ENCODE measurements at regions not wholly inside any gene's neighbourhood (a gene's known extent, or its start where the extent isn't known, plus 50 kb on each side); places are given as distances from the start of the nearest gene placed in this dataset.
"Not testable (repeated sequence)": the region's sequence is repeated elsewhere in the genome, so short reads cannot be mapped to it uniquely, and the experiment has no call there.

DNA sequence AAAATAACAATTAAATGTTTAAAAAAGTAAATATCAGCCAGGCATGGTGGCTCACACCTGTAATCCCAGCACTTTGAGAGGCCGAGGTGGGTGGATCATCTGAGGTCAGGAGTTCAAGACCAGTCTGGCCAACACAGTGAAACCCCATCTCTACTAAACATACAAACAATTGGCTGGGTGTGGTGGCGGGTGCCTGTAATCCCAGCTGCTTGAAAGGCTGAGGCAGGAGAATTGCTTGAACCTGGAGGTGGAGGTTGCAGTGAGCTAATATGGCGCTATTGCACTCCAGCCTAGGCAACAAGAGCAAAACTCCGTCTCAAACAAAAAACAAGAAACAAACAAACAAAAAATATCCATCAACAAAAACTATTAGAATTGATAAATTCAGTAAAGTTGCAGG, 77.5 kb downstream of the SNX5 start:
- intact Hi-C loops (cut with DNase I, micrococcal nuclease) = loop anchor here in 1 of 2 experiments (10.0 kb wide), 1 partner anchor 104 kb away; no protein-coding TSS in a partner anchor
- CTCF ChIA-PET = interaction anchor here (0.6 to 0.7 kb wide), 2 partner anchors 41 to 148 kb away, joined by 3 read pairs; no protein-coding TSS in a partner anchor

DNA sequence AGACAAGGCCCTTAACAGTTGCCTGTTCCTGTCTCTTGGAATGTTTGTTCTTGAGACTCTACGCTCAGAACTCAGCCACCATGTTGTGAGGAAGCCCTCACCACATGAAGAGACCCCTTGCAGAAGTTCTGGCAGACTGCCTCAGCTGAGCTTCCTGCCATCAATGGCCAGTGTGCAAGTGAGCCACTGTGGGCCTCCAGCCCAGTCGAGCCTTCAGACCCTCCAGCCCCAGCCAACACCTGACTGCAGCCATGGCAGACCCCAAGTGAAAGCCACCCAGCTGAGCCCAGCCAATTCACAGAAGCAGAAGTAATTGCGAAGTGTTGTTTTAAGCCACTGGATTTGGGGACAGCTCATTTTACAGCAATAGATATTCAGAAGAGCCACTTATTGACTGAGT, 78.3 kb downstream of the SNX5 start:
- CTCF ChIA-PET = interaction anchor here (0.7 kb wide), 1 partner anchor 149 kb away, joined by 3 read pairs; no protein-coding TSS in a partner anchor

More for the DNA sequence above, 77.5 kb downstream of the SNX5 start:
- H3K27ac Mint-ChIP-seq; H3K4me1 Mint-ChIP-seq; H3K4me3 Mint-ChIP-seq; ATAC-seq; DNase-seq; H3K36me3 Mint-ChIP-seq (ENCODE audit: low read depth); H3K27me3 Mint-ChIP-seq; POLR2A ChIA-PET; H3K9me3 Mint-ChIP-seq (ENCODE audit: low read depth): not testable (repeated sequence)

DNA sequence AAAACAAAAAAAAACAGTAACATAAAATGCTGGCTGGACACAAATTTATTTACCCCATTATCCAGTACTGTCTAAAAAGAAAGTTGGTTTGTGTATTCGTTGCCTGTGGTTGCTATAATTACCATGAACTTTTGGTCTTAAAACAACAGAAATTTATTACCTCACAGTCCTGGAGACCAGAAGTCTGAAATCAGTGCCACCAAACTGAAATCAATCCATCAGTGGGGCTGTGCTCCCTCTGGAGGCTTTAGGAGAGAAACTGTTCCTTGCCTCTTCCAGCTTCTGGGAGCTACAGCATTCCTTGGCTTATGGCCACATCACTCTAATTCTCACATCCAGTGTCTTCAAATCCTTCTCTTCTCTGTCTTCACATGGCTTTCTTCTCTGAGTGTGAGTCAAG, 79.4 kb downstream of the SNX5 start:
- intact Hi-C loops (cut with DNase I, micrococcal nuclease) = loop anchor here in 1 of 2 experiments (5.0 kb wide), 1 partner anchor 1703 kb away; no protein-coding TSS in a partner anchor
- no peak for DNase-seq
- CTCF ChIA-PET = no interaction called here
- POLR2A ChIA-PET = no interaction called here
- ATAC-seq = no peak
- H3K27ac Mint-ChIP-seq = no peak overlapping the region
- H3K9me3 Mint-ChIP-seq (ENCODE audit: low read depth) = peaks cover 7% of the 10 kb centered on the region
- no peaks in the 10 kb centered on the region for H3K4me1 Mint-ChIP-seq
- H3K36me3 Mint-ChIP-seq (ENCODE audit: low read depth) = peaks cover 2% of the 10 kb centered on the region
- H3K4me3 Mint-ChIP-seq = no peak overlapping the region
- peaks cover 2% of the 10 kb centered on the region for H3K27me3 Mint-ChIP-seq

More for the DNA sequence above, 78.3 kb downstream of the SNX5 start:
- Mint-ChIP-seq H3K9me3 (ENCODE audit: low read depth) (peaks cover 7% of the 10 kb centered on the region), H3K27me3 (peaks cover 3% of the 10 kb centered on the region), H3K27ac (no peak overlapping the region), H3K4me1 (peaks cover 2% of the 10 kb centered on the region), H3K4me3 (no peak overlapping the region), H3K36me3 (ENCODE audit: low read depth) (peaks cover 2% of the 10 kb centered on the region)
- DNase-seq (no peak), ATAC-seq (no peak)
- intact Hi-C loops (cut with DNase I, micrococcal nuclease) = loop anchor here in 1 of 2 experiments (10.0 kb wide), 1 partner anchor 104 kb away; no protein-coding TSS in a partner anchor
- POLR2A ChIA-PET = no interaction called here

DNA sequence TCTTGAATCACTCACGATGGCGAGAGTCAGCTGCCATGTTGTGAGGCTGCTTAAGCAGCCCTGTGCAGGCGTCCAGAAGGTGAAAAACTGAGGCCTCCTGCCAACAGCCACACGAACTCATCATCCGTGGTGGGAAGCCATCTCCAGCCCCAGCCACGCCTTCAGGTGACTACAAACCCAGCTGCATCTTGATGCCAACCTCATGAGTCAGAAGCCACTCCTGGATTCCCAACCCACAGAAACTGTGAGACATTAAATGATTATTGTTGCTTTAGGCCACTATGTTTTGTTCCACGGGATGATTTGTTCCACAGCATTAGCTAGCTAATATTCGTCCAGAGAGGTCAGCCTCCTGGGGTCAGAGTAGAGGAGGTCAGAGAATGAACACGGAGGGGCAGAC, 80.5 kb downstream of the SNX5 start:
- CTCF ChIA-PET = no interaction called here
- intact Hi-C loops (cut with DNase I, micrococcal nuclease) = loop anchor here in 1 of 2 experiments (5.0 kb wide), 1 partner anchor 1704 kb away; no protein-coding TSS in a partner anchor
- Mint-ChIP-seq H3K36me3 (ENCODE audit: low read depth) (peaks cover 2% of the 10 kb centered on the region), H3K4me3 (no peak overlapping the region), H3K27me3 (peaks cover 2% of the 10 kb centered on the region), H3K27ac (no peak overlapping the region), H3K9me3 (ENCODE audit: low read depth) (peaks cover 7% of the 10 kb centered on the region), H3K4me1 (no peaks in the 10 kb centered on the region)
- DNase-seq (no peak), ATAC-seq (no peak)
- POLR2A ChIA-PET = no interaction called here

DNA sequence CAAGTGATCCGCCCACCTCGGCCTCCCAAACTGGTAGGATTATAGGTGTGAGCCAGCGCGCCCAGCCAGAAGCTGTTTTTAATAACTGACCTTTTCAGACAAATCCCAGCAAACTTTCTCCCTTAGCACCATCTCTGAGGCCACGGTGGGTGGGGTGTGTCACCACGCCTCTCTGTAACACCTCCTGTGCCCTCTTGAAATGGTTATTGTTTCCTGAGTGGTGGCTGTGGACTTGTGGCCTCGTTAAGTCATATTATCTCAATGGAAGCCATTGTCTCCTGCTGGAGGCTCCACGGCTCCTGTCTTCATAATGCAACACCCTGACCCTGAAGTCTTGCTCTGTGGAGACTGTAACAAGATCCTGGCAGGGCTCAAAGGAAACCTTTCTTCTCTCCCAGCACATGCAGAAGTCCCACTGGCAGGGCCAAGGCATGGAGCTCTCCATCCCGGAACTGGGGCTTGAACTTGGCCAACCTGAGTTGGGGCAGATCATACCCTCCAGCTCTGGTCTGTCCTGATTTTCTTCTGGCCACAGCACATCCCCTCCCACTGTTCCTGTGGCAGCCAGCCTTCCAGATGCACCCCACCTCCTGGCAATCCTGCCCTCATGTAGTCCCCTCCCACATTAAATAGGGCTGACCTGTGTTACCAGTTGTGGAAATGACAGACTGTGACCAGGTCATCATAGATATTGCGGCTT, 81.1 kb downstream of the SNX5 start:
- ATAC-seq (no peak), DNase-seq (no peak)
- Mint-ChIP-seq H3K27ac (no peak overlapping the region), H3K36me3 (ENCODE audit: low read depth) (peaks cover 2% of the 10 kb centered on the region), H3K4me1 (no peaks in the 10 kb centered on the region), H3K9me3 (ENCODE audit: low read depth) (peaks cover 7% of the 10 kb centered on the region), H3K4me3 (no peak overlapping the region), H3K27me3 (peaks cover 2% of the 10 kb centered on the region)
- POLR2A ChIA-PET = no interaction called here
- intact Hi-C loops (cut with DNase I, micrococcal nuclease) = loop anchor here in 1 of 2 experiments (5.0 kb wide), 1 partner anchor 1705 kb away; no protein-coding TSS in a partner anchor
- CTCF ChIA-PET = no interaction called here

DNA sequence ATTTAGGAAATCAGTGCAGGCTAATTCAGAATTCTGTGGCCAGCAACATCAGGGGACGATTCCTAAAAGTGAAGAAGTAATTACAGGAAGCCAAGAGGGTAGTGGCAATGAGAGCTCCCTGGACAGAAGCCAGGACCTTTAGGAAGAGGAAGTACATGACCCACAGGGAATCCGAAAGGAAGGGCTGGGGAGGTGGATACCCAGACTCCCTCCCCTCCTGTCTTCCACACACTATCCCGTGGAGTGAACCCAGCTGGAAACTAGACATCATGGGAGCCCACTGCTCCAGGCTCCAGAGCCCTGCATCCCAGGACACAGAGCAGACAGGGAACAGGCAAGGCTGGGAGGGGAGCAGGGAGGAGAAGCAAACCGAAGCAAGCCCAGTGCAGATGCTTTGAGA, 83.0 kb downstream of the SNX5 start:
- ATAC-seq = no peak
- Mint-ChIP-seq H3K27ac (no peak overlapping the region), H3K4me1 (no peaks in the 10 kb centered on the region), H3K9me3 (ENCODE audit: low read depth) (peaks cover 7% of the 10 kb centered on the region), H3K4me3 (no peak overlapping the region), H3K27me3 (peaks cover 2% of the 10 kb centered on the region), H3K36me3 (ENCODE audit: low read depth) (peaks cover 2% of the 10 kb centered on the region)
- ChIA-PET CTCF (interaction anchor here (1.4 kb wide), 1 partner anchor 12 kb away, joined by 6 read pairs; no protein-coding TSS in a partner anchor), POLR2A (no interaction called here)
- DNase-seq = no peak
- intact Hi-C loops (cut with DNase I, micrococcal nuclease) = loop anchor here in 1 of 2 experiments (5.0 kb wide), 1 partner anchor 1707 kb away; no protein-coding TSS in a partner anchor

DNA sequence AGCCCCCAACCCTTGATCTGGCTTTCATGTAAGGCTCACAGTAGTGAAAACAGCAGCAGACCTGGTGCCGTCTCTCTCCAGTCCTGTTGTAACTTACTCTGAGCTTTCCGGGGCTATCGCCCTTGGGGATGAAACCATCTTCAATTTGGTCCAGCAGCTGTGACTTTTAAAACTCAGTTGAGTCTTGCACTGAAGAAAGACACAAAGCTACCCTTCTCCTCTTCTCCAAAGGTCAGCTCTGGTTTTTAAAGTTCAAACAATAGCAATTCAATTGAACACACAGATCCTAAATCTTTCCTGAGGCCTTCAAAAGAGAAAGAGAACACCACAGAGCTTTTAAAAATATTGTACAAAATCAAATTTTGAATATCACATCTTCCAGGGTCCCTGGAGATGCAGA, 83.5 kb downstream of the SNX5 start:
- H3K4me1 Mint-ChIP-seq = no peaks in the 10 kb centered on the region
- no peak for ATAC-seq
- ChIA-PET POLR2A (no interaction called here), CTCF (interaction anchor here (1.4 kb wide), 1 partner anchor 13 kb away, joined by 6 read pairs; no protein-coding TSS in a partner anchor)
- H3K9me3 Mint-ChIP-seq (ENCODE audit: low read depth) = peaks cover 3% of the 10 kb centered on the region
- intact Hi-C loops (cut with DNase I, micrococcal nuclease) = loop anchor here in 1 of 2 experiments (5.0 kb wide), 1 partner anchor 1707 kb away; no protein-coding TSS in a partner anchor
- H3K36me3 Mint-ChIP-seq (ENCODE audit: low read depth) = peaks cover 2% of the 10 kb centered on the region
- DNase-seq = no peak
- H3K27me3 Mint-ChIP-seq = peaks cover 2% of the 10 kb centered on the region
- no peak overlapping the region for H3K27ac Mint-ChIP-seq
- no peak overlapping the region for H3K4me3 Mint-ChIP-seq

DNA sequence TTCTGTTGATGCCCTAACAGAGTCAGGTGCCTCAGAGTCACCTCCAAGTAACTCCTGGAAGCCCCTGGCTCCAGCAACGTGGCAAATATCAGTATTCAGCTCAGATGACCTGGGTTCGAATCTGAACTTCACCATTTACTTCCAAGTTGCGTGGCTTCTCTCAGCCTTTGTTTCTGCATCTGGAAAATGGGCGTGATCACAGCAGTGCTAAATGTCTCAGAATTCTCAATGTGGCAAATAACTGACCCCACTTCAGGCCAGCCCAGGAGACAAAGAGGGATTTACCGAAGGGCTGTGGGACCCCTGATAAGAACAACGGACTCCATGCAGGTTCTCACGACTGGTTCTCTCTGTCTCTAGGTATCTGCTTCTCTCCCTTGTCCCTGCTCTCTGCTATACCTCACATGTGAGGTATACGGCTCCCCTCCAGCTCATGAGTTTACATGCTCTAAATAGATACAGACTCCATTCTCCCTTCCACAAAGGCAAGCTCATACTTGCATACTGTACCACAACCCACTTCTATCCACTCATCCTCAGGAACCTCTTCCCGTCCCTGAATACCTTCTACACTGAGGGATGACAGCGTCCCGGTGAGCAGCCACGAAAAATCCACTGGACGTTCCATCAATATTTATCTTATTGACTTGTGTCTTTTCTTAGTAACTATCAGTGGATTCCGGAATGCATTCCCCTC, 84.1 kb downstream of the SNX5 start:
- peaks cover 2% of the 10 kb centered on the region for H3K27me3 Mint-ChIP-seq
- ATAC-seq (no peak), DNase-seq (no peak)
- CTCF ChIA-PET = interaction anchor here (1.4 kb wide), 1 partner anchor 13 kb away, joined by 6 read pairs; no protein-coding TSS in a partner anchor
- H3K27ac Mint-ChIP-seq = no peak overlapping the region
- intact Hi-C loops (cut with DNase I, micrococcal nuclease) = loop anchor here in 1 of 2 experiments (5.0 kb wide), 1 partner anchor 1708 kb away; no protein-coding TSS in a partner anchor
- POLR2A ChIA-PET = no interaction called here
- no peak overlapping the region for H3K4me3 Mint-ChIP-seq
- H3K36me3 Mint-ChIP-seq (ENCODE audit: low read depth) = peaks cover under 1% of the 10 kb centered on the region
- peaks cover 1% of the 10 kb centered on the region for H3K9me3 Mint-ChIP-seq (ENCODE audit: low read depth)
- H3K4me1 Mint-ChIP-seq = no peaks in the 10 kb centered on the region

DNA sequence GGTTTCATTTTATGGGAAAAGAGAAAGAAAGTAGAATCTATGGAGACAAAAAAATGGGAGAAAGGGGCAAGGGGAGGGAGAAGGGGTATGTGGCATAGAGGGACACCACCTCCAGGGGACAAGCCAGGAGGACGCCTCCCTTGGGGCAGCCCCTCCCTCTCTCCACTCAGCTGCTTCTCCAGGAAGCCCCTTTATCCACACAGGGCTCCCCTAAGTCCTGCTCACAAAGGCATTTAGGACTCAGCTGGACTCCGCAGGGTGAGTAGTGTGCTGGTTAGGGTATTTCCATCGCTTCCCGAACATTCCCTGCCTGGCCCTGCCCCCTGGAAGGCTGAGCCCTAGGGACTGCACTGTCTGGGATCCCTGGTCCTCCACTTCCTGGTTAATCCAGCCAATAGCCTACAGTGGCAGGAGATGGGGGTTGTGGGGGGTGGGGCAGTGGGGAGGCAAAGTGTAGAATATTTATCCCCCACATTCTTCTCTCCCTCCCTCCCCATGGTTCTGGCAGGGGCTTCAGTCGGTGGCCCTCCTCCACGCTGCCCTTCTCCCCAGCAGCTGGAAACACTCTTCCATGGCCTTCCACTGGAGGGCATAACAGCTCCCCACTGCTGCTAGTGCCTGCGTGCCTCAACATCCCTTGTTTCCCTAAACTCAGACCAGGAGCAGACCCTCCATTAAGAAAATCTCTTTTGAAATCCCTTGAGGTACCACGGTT, 84.8 kb downstream of the SNX5 start:
- Mint-ChIP-seq H3K4me1 (peaks cover 5% of the 10 kb centered on the region), H3K27me3 (no peaks in the 10 kb centered on the region), H3K4me3 (no peak overlapping the region), H3K36me3 (ENCODE audit: low read depth) (no peaks in the 10 kb centered on the region), H3K27ac (no peak overlapping the region), H3K9me3 (ENCODE audit: low read depth) (no peaks in the 10 kb centered on the region)
- no peak for ATAC-seq
- ChIA-PET CTCF (interaction anchor here (0.6 to 1.2 kb wide), 2 partner anchors 10 to 202 kb away, joined by 3 read pairs; partner anchors contain the start of gene RRBP1), POLR2A (no interaction called here)
- intact Hi-C loops (cut with DNase I, micrococcal nuclease) = no loop called here
- DNase-seq = no peak

DNA sequence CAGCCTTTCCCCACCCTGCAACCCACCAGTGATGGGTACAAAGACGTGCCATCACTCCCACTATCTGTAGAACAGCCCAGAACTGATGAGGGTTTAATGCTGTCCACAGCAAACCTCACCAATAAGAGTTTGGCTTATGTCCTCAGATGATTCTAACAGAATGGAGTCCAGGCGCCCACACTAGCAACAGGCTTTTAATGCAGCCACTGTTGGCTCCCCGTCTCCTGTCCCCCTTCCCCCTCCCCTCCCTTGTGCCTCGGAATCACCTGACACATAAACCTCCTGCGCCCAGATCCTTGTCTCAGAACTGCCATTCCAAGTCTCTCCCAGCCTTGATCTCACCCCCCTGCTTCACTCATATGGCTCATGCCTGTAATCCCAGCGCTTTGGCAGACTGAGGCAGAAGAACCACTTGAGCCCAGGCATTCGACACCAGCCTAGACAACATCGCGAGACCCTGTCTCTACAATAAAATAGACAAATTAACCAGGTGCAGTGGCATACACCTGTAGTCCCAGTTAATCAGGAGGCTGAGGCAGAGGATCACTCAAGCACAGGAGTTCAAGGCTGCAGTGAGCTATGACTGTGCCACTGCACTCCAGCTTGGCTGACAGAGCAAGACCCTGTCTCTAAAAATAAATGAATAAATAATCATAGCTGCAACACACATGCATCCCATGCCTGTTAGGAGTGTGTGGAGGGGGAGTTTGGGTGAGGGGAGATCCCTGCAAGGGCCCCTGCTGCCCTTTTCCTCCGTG, 85.6 kb downstream of the SNX5 start:
- intact Hi-C loops (cut with DNase I, micrococcal nuclease) = no loop called here
- Mint-ChIP-seq H3K27me3 (peaks cover 2% of the 10 kb centered on the region), H3K27ac (no peak overlapping the region), H3K36me3 (ENCODE audit: low read depth) (no peaks in the 10 kb centered on the region), H3K4me3 (no peak overlapping the region), H3K9me3 (ENCODE audit: low read depth) (no peaks in the 10 kb centered on the region), H3K4me1 (peaks cover 12% of the 10 kb centered on the region)
- ChIA-PET POLR2A (no interaction called here), CTCF (interaction anchor here (0.6 to 1.2 kb wide), 2 partner anchors 9 to 201 kb away, joined by 3 read pairs; partner anchors contain the start of gene RRBP1)
- no peak for DNase-seq
- no peak for ATAC-seq

Data from activated CD4-positive, alpha-beta T cell treated with anti-CD3 and anti-CD28 coated beads for 36 hours (primary cell).